ENCODE measurements at regions not wholly inside any gene's neighbourhood (a gene's known extent, or its start where the extent isn't known, plus 50 kb on each side); places are given as distances from the start of the nearest gene placed in this dataset.

DNA sequence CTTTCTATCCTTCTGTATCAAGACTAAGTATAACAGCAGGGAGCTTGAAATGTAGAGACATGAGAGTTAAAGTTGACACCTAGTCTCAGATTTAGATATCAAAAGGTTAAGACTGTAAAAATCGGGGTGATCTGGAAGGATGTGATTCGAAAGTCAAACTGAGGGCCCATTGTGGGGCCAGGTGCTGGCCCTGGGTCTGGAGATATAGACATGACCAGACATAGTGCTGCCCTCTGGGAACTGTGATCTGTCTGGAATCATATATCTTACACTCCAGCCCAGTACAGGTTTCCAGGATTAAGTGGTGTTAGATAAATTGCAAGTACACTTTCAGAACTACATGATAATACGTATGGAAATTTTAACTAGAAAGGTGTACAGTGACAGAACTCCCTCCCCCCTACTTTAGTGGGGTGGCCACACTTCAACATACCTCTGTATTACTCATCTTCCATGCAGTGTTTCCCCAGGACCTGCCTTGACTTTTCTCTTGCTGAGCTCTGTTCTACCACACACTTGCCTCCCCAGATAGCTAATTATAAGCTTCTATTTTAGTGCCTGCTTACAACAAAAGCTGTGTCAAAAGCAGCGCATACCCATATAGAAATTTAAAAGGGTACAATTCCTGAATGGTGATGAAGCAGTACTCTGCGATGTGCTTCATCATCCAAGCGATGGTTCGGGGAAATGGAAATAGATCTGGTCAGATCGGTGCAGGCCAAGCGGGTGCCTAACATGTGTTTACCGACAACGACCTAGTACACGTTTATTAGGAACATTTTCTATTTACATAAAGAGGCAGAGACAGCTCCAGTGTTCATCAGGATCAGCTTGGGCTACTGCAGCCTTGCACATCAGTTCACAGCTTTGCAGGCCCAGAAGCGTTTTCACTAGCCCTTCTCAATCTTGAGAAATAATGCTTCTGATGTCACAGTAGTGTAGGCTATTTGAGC is 68.7 kb downstream of the ARF6 start:
- peaks cover 77% of the 10 kb centered on the region for H3K4me1 Mint-ChIP-seq
- intact Hi-C loops (cut with micrococcal nuclease): loop anchor here (1.0 to 5.0 kb wide), 5 partner anchors 10 to 97 kb away; no protein-coding TSS in a partner anchor
- POLR2A ChIA-PET: interaction anchor here (0.6 to 3.4 kb wide), 8 partner anchors 9 to 708 kb away, joined by 3 to 19 read pairs (median 4); no protein-coding TSS in a partner anchor

More for the DNA sequence above, 68.7 kb downstream of the ARF6 start:
- peak; percentile 50 for DNase-seq
- TF ChIP-seq, protein P1, sequence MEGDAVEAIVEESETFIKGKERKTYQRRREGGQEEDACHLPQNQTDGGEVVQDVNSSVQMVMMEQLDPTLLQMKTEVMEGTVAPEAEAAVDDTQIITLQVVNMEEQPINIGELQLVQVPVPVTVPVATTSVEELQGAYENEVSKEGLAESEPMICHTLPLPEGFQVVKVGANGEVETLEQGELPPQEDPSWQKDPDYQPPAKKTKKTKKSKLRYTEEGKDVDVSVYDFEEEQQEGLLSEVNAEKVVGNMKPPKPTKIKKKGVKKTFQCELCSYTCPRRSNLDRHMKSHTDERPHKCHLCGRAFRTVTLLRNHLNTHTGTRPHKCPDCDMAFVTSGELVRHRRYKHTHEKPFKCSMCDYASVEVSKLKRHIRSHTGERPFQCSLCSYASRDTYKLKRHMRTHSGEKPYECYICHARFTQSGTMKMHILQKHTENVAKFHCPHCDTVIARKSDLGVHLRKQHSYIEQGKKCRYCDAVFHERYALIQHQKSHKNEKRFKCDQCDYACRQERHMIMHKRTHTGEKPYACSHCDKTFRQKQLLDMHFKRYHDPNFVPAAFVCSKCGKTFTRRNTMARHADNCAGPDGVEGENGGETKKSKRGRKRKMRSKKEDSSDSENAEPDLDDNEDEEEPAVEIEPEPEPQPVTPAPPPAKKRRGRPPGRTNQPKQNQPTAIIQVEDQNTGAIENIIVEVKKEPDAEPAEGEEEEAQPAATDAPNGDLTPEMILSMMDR (IDR thresholded peaks at IDR 0.05): no peak
- TF ChIP-seq EZH2 (IDR thresholded peaks at IDR 0.05; ENCODE audit: borderline replicate concordance, insufficient read depth, low read depth, low read length, poor library complexity, severe bottlenecking): no peak
- Histone ChIP-seq H3K79me2 (ENCODE audit: control insufficient read depth, insufficient read depth, low read length) (peaks cover 12% of the 10 kb centered on the region), H3K9me3 (ENCODE audit: control extremely low read depth in 1 of 3, control insufficient read depth in 2 of 3, insufficient read depth in 1 of 3, low read length in 2 of 3) (no peaks in the 10 kb centered on the region), H3K4me3 (ENCODE audit: control extremely low read depth in 1 of 5, extremely low read depth in 1 of 5, insufficient read depth in 1 of 5, low read depth in 2 of 5, low read length in 4 of 5) (no peak overlapping the region), H3K27ac (ENCODE audit: low read length in 2 of 2) (peak overlapping the region; percentile 74 to 75), H3K4me2 (replicated peaks; ENCODE audit: low read depth, low read length, poor library complexity, severe bottlenecking) (peak overlapping the region; percentile 60), H3K9ac (ENCODE audit: low read length) (peak overlapping the region; percentile 1), H3K27me3 (replicated peaks in 1 of 4; ENCODE audit: control extremely low read depth in 1 of 4, control insufficient read depth in 3 of 4, insufficient read depth in 4 of 4, low read length in 3 of 4) (no peaks in the 10 kb centered on the region), H3K4me1 (ENCODE audit: control insufficient read depth in 2 of 2, insufficient read depth in 2 of 2, low read length in 2 of 2) (peaks cover 60 to 70% of the 10 kb centered on the region in 2 donors), H4K20me1 (ENCODE audit: control insufficient read depth, insufficient read depth, low read length, poor library complexity, severe bottlenecking) (no peaks in the 10 kb centered on the region), H2AFZ (ENCODE audit: insufficient read depth, low read depth, low read length, poor library complexity, severe bottlenecking) (peak overlapping the region; percentile 57), H3K36me3 (replicated peaks in 1 of 2; ENCODE audit: control extremely low read depth in 1 of 2, control insufficient read depth in 1 of 2, extremely low read depth in 1 of 2, insufficient read depth in 2 of 2, low read length in 1 of 2) (no peaks in the 10 kb centered on the region)
- no peaks in the 10 kb centered on the region for H3K27me3 Mint-ChIP-seq
- CTCF ChIA-PET: interaction anchor here (0.8 to 3.9 kb wide), 10 partner anchors 9 to 99 kb away, joined by 3 to 39 read pairs (median 4); partner anchors contain the start of gene ARF6
- peak; percentile 31 for ATAC-seq (ENCODE audit: low read depth)
- 80% methylated on average over 10 of the region's 13 CpGs for WGBS (ENCODE audit: insufficient coverage)
- H3K9me3 Mint-ChIP-seq (ENCODE audit: insufficient read depth): no peaks in the 10 kb centered on the region
- H3K4me3 Mint-ChIP-seq: peak overlapping the region; percentile 35
- H3K27ac Mint-ChIP-seq: peak overlapping the region; percentile 86
